Colonic mucosa (tissue), 4 donors: ENCODE measurements at regions not wholly inside any gene's neighbourhood (a gene's known extent, or its start where the extent isn't known, plus 50 kb on each side); places are given as distances from the start of the nearest gene placed in this dataset.
"Not testable (repeated sequence)": the region's sequence is repeated elsewhere in the genome, so short reads cannot be mapped to it uniquely, and the experiment has no call there.

ENCODE experiments used
- DNase-seq: peaks from one replicate; pipeline ENCODE4 v3.0.0-alpha.2; 2020
- H3K27ac ChIP-seq: fragments of 200-600 bp; one replicate; pipeline ENCODE4 v1.8.0; 2021
- H3K27me3 ChIP-seq: fragments of 200-600 bp; one replicate; pipeline ENCODE4 v1.8.0; 2021
- H3K36me3 ChIP-seq: fragments of 200-600 bp; one replicate; pipeline ENCODE4 v1.8.0; 2021
- H3K4me1 ChIP-seq: fragments of 200-600 bp; one replicate; pipeline ENCODE4 v1.8.0; 2021; ENCODE audit warnings: mild to moderate bottlenecking
- H3K4me3 ChIP-seq: fragments of 200-600 bp; one replicate; pipeline ENCODE4 v1.8.0; 2021
- H3K9ac ChIP-seq, 2 donors: one replicate each; pipeline ENCODE4 v1.7.0; 2013; ENCODE audit warnings: control low read depth in 2 of 2, low read depth in 2 of 2, low read length in 2 of 2
- H3K9me3 ChIP-seq: fragments of 200-600 bp; one replicate; pipeline ENCODE4 v1.8.0; 2021
- intact Hi-C: fragments of 100-400 bp; cut with DNase I; formaldehyde crosslinking; loops from one replicate; pipeline ENCODE4 v1.14.1; 2022
- TF ChIP-seq, protein P1 (sequence below): fragments of 200-600 bp; IDR thresholded peaks from one replicate; pipeline ENCODE4 v1.8.0; 2022; ENCODE audit warnings: antibody characterized with exemption, mild to moderate bottlenecking
- donor health status: healthy.
- donor health status: DM: no; HTN: no; CAD: no.
- donor health status: DM: no; HTN: no; CAD: no.

- Histone ChIP-seq H3K9ac (no peak overlapping the region), H3K36me3 (no peaks in the 10 kb centered on the region), H3K9me3 (no peaks in the 10 kb centered on the region), H3K4me1 (no peaks in the 10 kb centered on the region), H3K27ac (no peak overlapping the region), H3K27me3 (no peaks in the 10 kb centered on the region), H3K4me3 (no peak overlapping the region)
- TF ChIP-seq, protein P1, sequence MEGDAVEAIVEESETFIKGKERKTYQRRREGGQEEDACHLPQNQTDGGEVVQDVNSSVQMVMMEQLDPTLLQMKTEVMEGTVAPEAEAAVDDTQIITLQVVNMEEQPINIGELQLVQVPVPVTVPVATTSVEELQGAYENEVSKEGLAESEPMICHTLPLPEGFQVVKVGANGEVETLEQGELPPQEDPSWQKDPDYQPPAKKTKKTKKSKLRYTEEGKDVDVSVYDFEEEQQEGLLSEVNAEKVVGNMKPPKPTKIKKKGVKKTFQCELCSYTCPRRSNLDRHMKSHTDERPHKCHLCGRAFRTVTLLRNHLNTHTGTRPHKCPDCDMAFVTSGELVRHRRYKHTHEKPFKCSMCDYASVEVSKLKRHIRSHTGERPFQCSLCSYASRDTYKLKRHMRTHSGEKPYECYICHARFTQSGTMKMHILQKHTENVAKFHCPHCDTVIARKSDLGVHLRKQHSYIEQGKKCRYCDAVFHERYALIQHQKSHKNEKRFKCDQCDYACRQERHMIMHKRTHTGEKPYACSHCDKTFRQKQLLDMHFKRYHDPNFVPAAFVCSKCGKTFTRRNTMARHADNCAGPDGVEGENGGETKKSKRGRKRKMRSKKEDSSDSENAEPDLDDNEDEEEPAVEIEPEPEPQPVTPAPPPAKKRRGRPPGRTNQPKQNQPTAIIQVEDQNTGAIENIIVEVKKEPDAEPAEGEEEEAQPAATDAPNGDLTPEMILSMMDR = no peak
- DNase-seq = no peak
- intact Hi-C loops = no loop called here
Measured at GRCh38 chr3:40895109-40895508, 304.2 kb upstream of the CTNNB1 start.

DNA sequence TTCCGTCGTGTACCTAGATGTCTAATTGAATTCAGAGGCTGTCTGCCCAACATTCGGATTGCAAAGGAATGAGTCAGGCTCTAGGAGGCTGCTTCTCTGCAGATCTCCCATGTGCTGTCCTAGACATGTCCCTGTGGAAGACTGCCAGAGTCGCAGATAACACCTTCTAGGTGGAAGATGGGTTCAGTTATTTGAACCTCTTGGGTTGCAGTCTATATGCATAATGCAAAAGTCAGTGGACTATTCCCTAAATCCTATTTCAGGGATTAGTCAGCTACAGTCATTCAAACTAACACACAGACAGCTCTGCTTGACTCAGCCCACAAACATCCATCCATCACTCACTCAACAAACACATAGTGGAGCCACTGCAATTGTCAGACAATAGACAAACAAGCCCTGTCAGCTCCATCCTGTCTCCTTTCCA, 300.0 kb upstream of the CTNNB1 start:
- no peaks in the 10 kb centered on the region for H3K36me3 ChIP-seq
- H3K27me3 ChIP-seq = no peaks in the 10 kb centered on the region
- H3K27ac ChIP-seq = no peak overlapping the region
- no peaks in the 10 kb centered on the region for H3K9me3 ChIP-seq
- H3K4me3 ChIP-seq = no peak overlapping the region
- no peaks in the 10 kb centered on the region for H3K4me1 ChIP-seq
- TF ChIP-seq, protein P1 = no peak
- DNase-seq = no peak
- intact Hi-C loops = no loop called here
- no peak overlapping the region for H3K9ac ChIP-seq

- no peaks in the 10 kb centered on the region for H3K27me3 ChIP-seq
- H3K4me1 ChIP-seq = no peaks in the 10 kb centered on the region
- no peaks in the 10 kb centered on the region for H3K9me3 ChIP-seq
- TF ChIP-seq, protein P1 = no peak
- no peaks in the 10 kb centered on the region for H3K36me3 ChIP-seq
- no peak for DNase-seq
- intact Hi-C loops = no loop called here
- H3K4me3 ChIP-seq = no peak overlapping the region
- no peak overlapping the region for H3K9ac ChIP-seq
- H3K27ac ChIP-seq = no peak overlapping the region
Measured at GRCh38 chr3:40901298-40901697, 298.0 kb upstream of the CTNNB1 start.

DNA sequence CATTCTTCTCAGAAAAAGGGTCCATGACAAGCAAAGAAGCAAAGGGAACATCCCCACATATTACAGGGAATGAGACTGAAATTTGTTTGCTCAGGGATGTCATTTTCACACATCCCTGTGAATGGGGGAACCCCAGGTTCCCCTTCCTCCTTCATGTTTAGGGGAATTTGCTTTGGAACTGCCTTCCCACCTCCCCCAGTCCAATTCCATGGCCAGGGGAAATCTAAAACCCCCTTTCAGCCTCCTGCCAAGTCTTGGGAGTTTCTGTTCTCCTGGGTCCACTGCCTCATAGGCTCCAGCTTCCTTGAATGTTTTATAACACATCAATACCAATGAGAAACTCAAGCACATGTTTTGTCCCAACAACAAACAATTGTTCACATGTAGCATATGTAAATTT, 297.5 kb upstream of the CTNNB1 start:
- H3K4me1 ChIP-seq = no peaks in the 10 kb centered on the region
- TF ChIP-seq, protein P1 = no peak
- no peaks in the 10 kb centered on the region for H3K9me3 ChIP-seq
- H3K27ac ChIP-seq = no peak overlapping the region
- H3K4me3 ChIP-seq = no peak overlapping the region
- H3K27me3 ChIP-seq = no peaks in the 10 kb centered on the region
- intact Hi-C loops = no loop called here
- DNase-seq = no peak
- no peak overlapping the region for H3K9ac ChIP-seq
- H3K36me3 ChIP-seq = no peaks in the 10 kb centered on the region

DNA sequence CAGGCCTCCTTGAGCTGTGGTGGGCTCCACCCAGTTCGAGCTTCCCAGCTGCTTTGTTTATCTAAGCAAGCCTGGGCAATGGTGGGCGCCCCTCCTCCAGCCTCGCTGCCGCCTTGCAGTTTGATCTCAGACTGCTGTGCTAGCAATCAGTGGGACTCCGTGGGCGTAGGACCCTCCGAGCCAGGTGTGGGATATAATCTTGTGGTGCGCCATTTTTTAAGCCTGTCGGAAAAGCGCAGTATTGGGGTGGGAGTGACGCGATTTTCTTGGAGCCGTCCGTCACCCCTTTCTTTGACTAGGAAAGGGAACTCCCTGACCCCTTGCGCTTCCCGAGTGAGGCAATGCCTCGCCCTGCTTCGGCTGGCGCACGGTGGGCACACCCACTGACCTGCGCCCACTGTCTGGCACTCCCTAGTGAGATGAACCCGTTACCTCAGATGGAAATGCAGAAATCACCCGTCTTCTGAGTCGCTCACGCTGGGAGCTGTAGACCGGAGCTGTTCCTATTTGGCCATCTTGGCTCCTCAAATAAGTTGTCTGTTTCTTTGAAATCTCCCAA, 291.3 kb upstream of the CTNNB1 start:
- intact Hi-C loops, H3K36me3 ChIP-seq, H3K4me3 ChIP-seq, H3K4me1 ChIP-seq, H3K9ac ChIP-seq, DNase-seq, H3K9me3 ChIP-seq, H3K27ac ChIP-seq, H3K27me3 ChIP-seq: not testable (repeated sequence)

GRCh38 chr3:40908612-40909011, 290.7 kb upstream of the CTNNB1 start:
- intact Hi-C loops = no loop called here
- no peak overlapping the region for H3K9ac ChIP-seq
- no peaks in the 10 kb centered on the region for H3K36me3 ChIP-seq
- H3K27me3 ChIP-seq = no peaks in the 10 kb centered on the region
- H3K27ac ChIP-seq = no peak overlapping the region
- H3K9me3 ChIP-seq = no peaks in the 10 kb centered on the region
- DNase-seq = no peak
- H3K4me3 ChIP-seq = no peak overlapping the region
- TF ChIP-seq, protein P1 = no peak
- H3K4me1 ChIP-seq = peaks cover 11% of the 10 kb centered on the region
